RWPE2 (cell line): ENCODE measurements at regions not wholly inside any gene's neighbourhood (a gene's known extent, or its start where the extent isn't known, plus 50 kb on each side); places are given as distances from the start of the nearest gene placed in this dataset.

Experiments used
- ATAC-seq: fragments of 200-7000 bp; cut with Tn5 transposase; 3 replicates; pipeline ENCODE4 v1.9.1; 2021; ENCODE audit warnings: low read depth
- DNase-seq: peaks from one replicate; pipeline ENCODE4 v3.0.0-alpha.2; 2020; ENCODE audit warnings: low spot score
- H3K27ac ChIP-seq: fragments of 450-650 bp; 2 replicates; pipeline ENCODE4 v1.5.1; 2017; ENCODE audit warnings: mild to moderate bottlenecking; ENCODE audit not compliant: poor library complexity, severe bottlenecking
- H3K27me3 ChIP-seq: fragments of 250-450 bp; sonication (Bioruptor Pico); 2 replicates; pipeline ENCODE4 v1.5.1; 2021; ENCODE audit warnings: mild to moderate bottlenecking, moderate library complexity; ENCODE audit not compliant: insufficient read depth, poor library complexity, severe bottlenecking
- H3K36me3 ChIP-seq: fragments of 250-450 bp; sonication (Bioruptor Pico); 2 replicates; pipeline ENCODE4 v1.5.1; 2020; ENCODE audit warnings: low read depth, mild to moderate bottlenecking, moderate library complexity
- H3K4me1 ChIP-seq: fragments of 250-450 bp; sonication (Bioruptor Pico); 2 replicates; pipeline ENCODE4 v1.5.1; 2021; ENCODE audit warnings: mild to moderate bottlenecking, moderate library complexity; ENCODE audit not compliant: insufficient read depth, poor library complexity, severe bottlenecking
- H3K4me3 ChIP-seq: fragments of 250-450 bp; sonication (Bioruptor Pico); 2 replicates; pipeline ENCODE4 v1.5.1; 2021; ENCODE audit warnings: mild to moderate bottlenecking, moderate library complexity; ENCODE audit not compliant: severe bottlenecking
- H3K9me3 ChIP-seq: fragments of 250-450 bp; sonication (Bioruptor Pico); 2 replicates; pipeline ENCODE4 v1.5.1; 2021; ENCODE audit warnings: mild to moderate bottlenecking, moderate library complexity; ENCODE audit not compliant: severe bottlenecking
- TF ChIP-seq, protein P1 (sequence below): fragments of 450-650 bp; IDR thresholded peaks from one replicate; pipeline ENCODE4 v1.5.1; 2017; ENCODE audit warnings: mild to moderate bottlenecking, moderate library complexity; ENCODE audit not compliant: poor library complexity, severe bottlenecking

DNA sequence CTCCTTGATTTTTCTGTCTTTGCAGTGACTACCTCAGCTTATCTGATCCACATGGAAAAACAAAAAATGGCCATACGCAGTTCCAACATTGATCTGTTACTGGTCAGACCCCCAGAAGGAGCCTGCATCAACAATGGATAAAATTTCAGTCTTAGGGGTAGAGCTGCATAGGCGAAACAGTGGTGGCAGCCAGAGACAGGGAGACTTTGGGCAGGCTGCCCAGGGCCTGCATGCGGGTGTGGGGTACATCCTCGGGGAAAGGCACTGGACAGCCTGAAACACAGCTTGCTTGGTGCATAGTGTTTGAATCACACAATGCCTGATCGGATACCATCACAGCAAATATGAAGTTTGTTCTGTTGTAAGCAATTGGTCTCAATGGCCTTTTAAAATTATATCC lies 847.8 kb downstream of the QKI start:
- H3K4me3 ChIP-seq: no peak overlapping the region

DNA sequence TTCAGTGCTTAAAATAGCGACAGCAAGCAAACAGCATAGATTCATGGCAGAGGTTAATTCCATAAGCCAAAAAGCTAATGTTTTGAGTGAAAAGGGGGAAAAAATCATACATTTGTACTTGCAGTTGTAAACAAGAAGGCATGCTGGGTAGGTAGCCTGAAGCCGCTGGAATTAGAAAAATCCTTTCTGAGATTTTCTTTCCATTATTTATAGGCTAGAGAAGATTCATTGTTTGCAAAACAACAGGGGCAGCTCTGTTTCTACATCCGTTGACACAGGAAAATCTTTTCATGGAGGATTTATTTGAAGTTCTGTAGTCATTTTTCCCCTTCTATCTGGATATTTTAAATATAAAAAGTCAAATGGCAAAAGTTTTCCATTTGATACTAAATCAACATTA lies 843.9 kb downstream of the QKI start:
- TF ChIP-seq, protein P1, sequence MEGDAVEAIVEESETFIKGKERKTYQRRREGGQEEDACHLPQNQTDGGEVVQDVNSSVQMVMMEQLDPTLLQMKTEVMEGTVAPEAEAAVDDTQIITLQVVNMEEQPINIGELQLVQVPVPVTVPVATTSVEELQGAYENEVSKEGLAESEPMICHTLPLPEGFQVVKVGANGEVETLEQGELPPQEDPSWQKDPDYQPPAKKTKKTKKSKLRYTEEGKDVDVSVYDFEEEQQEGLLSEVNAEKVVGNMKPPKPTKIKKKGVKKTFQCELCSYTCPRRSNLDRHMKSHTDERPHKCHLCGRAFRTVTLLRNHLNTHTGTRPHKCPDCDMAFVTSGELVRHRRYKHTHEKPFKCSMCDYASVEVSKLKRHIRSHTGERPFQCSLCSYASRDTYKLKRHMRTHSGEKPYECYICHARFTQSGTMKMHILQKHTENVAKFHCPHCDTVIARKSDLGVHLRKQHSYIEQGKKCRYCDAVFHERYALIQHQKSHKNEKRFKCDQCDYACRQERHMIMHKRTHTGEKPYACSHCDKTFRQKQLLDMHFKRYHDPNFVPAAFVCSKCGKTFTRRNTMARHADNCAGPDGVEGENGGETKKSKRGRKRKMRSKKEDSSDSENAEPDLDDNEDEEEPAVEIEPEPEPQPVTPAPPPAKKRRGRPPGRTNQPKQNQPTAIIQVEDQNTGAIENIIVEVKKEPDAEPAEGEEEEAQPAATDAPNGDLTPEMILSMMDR: no peak
- Histone ChIP-seq H3K27me3 (no peaks in the 10 kb centered on the region), H3K27ac (no peak overlapping the region), H3K4me3 (no peak overlapping the region), H3K4me1 (no peaks in the 10 kb centered on the region), H3K36me3 (no peaks in the 10 kb centered on the region), H3K9me3 (no peaks in the 10 kb centered on the region)
- ATAC-seq (no peak), DNase-seq (no peak)

More for the DNA sequence above, 847.8 kb downstream of the QKI start:
- Histone ChIP-seq H3K9me3 (no peaks in the 10 kb centered on the region), H3K36me3 (no peaks in the 10 kb centered on the region), H3K27me3 (peaks cover 5% of the 10 kb centered on the region), H3K27ac (no peak overlapping the region), H3K4me1 (no peaks in the 10 kb centered on the region)
- ATAC-seq: no peak
- no peak for DNase-seq
- TF ChIP-seq, protein P1: no peak

DNA sequence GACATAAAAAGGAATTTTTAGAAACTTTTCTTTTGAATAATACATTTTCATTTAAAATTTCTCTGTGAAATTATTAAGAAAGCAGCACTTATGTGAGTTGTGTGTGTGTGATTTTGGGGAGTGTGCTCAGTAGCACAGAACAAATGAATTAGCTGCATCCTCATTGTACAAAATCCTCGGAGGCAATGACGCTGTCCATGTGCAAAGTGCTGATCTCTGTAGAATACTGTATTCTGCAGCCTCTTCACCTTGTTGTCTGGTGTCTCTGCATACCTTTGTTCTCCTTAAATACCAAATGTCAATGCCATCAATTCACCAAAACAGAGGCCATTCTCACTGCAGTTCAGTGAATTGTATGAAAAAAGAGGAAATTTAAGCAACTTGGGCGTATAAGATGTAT lies 838.4 kb downstream of the QKI start:
- DNase-seq (no peak), ATAC-seq (no peak; the same call in 2 of the 3 replicates)
- no peaks in the 10 kb centered on the region for H3K4me1 ChIP-seq
- H3K9me3 ChIP-seq: peaks cover 2% of the 10 kb centered on the region
- TF ChIP-seq, protein P1: no peak
- no peaks in the 10 kb centered on the region for H3K36me3 ChIP-seq
- no peak overlapping the region for H3K27ac ChIP-seq
- no peaks in the 10 kb centered on the region for H3K27me3 ChIP-seq
- H3K4me3 ChIP-seq: no peak overlapping the region

DNA sequence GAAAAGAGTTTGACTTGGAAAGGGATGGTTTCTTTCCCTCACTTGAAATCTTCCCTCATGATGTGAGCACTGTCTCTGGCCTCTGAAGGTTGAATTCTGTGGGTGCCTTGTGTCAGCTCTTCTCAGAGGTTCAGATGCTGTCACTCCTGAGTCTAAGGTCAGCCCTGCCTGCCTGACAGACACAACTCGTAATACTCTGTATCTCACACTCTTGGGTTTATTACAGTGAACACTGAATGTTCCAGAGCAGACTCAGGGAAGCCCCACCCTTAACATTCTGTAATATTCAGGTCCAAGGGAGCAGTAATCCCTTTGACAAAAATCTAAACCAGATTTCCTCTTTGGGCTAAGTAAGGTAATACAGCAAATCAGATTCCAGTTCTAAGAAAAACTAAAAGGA lies 837.8 kb downstream of the QKI start:
- H3K27me3 ChIP-seq: no peaks in the 10 kb centered on the region
- no peak overlapping the region for H3K27ac ChIP-seq
- H3K36me3 ChIP-seq: no peaks in the 10 kb centered on the region
- DNase-seq (no peak), ATAC-seq (no peak)
- peaks cover 2% of the 10 kb centered on the region for H3K9me3 ChIP-seq
- no peaks in the 10 kb centered on the region for H3K4me1 ChIP-seq
- TF ChIP-seq, protein P1: no peak
- H3K4me3 ChIP-seq: no peak overlapping the region

DNA sequence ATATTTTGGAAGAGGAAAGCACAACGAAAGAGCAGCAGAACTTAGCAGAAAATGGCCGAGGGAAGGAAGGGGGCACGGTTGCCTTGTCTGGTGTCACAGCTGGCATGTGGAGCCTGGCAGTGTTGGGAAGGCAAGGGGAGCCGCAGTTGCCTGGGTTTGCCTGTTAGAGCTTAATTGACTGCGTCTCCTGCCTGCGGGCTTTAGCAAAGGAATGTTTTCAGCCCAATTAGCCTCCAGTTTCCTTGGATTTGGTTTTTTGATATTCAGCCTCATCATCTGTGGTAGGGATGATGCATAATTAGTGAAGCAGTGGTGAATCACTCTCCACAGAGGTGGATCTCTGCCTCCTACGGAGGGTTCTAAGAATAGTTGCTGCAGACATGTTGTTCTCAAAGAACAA lies 832.6 kb downstream of the QKI start:
- no peaks in the 10 kb centered on the region for H3K36me3 ChIP-seq
- H3K27ac ChIP-seq: no peak overlapping the region
- DNase-seq (no peak), ATAC-seq (no peak)
- no peaks in the 10 kb centered on the region for H3K4me1 ChIP-seq
- H3K4me3 ChIP-seq: no peak overlapping the region
- no peaks in the 10 kb centered on the region for H3K27me3 ChIP-seq
- TF ChIP-seq, protein P1: no peak
- peaks cover 2% of the 10 kb centered on the region for H3K9me3 ChIP-seq
